H54 (cell line): ENCODE measurements at regions not wholly inside any gene's neighbourhood (a gene's known extent, or its start where the extent isn't known, plus 50 kb on each side); places are given as distances from the start of the nearest gene placed in this dataset.
"Not testable (repeated sequence)": the region's sequence is repeated elsewhere in the genome, so short reads cannot be mapped to it uniquely, and the experiment has no call there.

Experiments used
- DNase-seq: peaks from one replicate; pipeline ENCODE4 v3.0.0; 2011; ENCODE audit warnings: low spot score, mixed read lengths; ENCODE audit not compliant: insufficient read length
- FAIRE-seq: peaks from 3 replicates; lab custom pipeline; 2011; peaks lifted over from hg19 to GRCh38; lab: Jason Lieb, UNC
- POLR2A ChIP-seq: IDR thresholded peaks from 2 replicates; pipeline ENCODE4 v1.6.1; 2011; ENCODE audit warnings: low read depth, mild to moderate bottlenecking, low read length

- no peak for DNase-seq
- FAIRE-seq: no peak
- no peak for TF ChIP-seq POLR2A
Measured at GRCh38 chr1:94303005-94303404, 65.6 kb upstream of the ARHGAP29 start.

GRCh38 chr1:94302497-94302896 is 65.1 kb upstream of the ARHGAP29 start:
- FAIRE-seq: no peak
- TF ChIP-seq POLR2A: no peak
- no peak for DNase-seq

- no peak for TF ChIP-seq POLR2A
- no peak for DNase-seq
Measured at GRCh38 chr1:94301186-94301585, 63.8 kb upstream of the ARHGAP29 start.

GRCh38 chr1:94300731-94301130 is 63.3 kb upstream of the ARHGAP29 start:
- TF ChIP-seq POLR2A: no peak
- DNase-seq: no peak
- no peak for FAIRE-seq

More at GRCh38 chr1:94301186-94301585, 63.8 kb upstream of the ARHGAP29 start:
- no peak for FAIRE-seq

- DNase-seq (peak; percentile 31), FAIRE-seq (peak; percentile 89)
- no peak for TF ChIP-seq POLR2A
Measured at GRCh38 chr1:94299627-94300553, 62.5 kb upstream of the ARHGAP29 start.

- DNase-seq (no peak), FAIRE-seq (no peak)
- no peak for TF ChIP-seq POLR2A
Measured at GRCh38 chr1:94298861-94299260, 61.5 kb upstream of the ARHGAP29 start.

GRCh38 chr1:94296018-94296417 is 58.6 kb upstream of the ARHGAP29 start:
- FAIRE-seq: peak; percentile 50
- no peak for DNase-seq
- TF ChIP-seq POLR2A: no peak

GRCh38 chr1:94292978-94293377 is 55.6 kb upstream of the ARHGAP29 start:
- FAIRE-seq, DNase-seq: not testable (repeated sequence)

GRCh38 chr1:94289244-94289643 is 51.9 kb upstream of the ARHGAP29 start:
- FAIRE-seq: not testable (repeated sequence)

More at GRCh38 chr1:94289244-94289643, 51.9 kb upstream of the ARHGAP29 start:
- not testable (repeated sequence) for DNase-seq
